Mammary epithelial cell (primary cell): ENCODE measurements at regions not wholly inside any gene's neighbourhood (a gene's known extent, or its start where the extent isn't known, plus 50 kb on each side); places are given as distances from the start of the nearest gene placed in this dataset.

ENCODE experiments used
- EZH2 ChIP-seq: IDR thresholded peaks from 2 replicates; pipeline ENCODE4 v1.6.1; 2012; ENCODE audit warnings: low read length, inconsistent platforms, borderline replicate concordance
- TF ChIP-seq, protein P1 (sequence below), 2 donors: IDR thresholded peaks in 1 of 2; conservative IDR thresholded peaks in 1 of 2; 2 replicates each; pipeline ENCODE4 v1.5.1; 2011 to 2012; ENCODE audit warnings: inconsistent platforms in 2 of 2, low read length in 2 of 2, mild to moderate bottlenecking in 2 of 2, control low read depth in 1 of 2, low read depth in 1 of 2; ENCODE audit not compliant: insufficient read depth in 1 of 2; ENCODE audit errors: extremely low read depth in 1 of 2

DNA sequence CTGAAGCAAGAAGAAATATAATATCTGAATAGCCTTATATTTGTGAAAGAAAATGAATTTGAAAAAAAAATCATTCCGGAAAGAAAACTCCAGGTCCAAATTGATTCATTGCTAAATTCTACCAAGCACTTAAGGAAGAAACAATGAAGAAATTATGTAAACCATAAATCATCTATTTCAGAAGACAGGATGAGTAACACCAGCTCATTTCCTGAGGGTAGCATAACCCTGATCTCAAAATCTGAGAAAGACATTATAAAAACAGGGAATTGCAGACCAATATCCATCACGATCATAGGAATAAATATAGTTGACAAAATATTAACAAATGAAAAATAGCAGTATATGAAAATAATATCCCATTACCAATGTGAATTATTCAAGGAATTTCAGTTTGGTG lies 70.1 kb upstream of the RAB18 start:
- TF ChIP-seq, protein P1, sequence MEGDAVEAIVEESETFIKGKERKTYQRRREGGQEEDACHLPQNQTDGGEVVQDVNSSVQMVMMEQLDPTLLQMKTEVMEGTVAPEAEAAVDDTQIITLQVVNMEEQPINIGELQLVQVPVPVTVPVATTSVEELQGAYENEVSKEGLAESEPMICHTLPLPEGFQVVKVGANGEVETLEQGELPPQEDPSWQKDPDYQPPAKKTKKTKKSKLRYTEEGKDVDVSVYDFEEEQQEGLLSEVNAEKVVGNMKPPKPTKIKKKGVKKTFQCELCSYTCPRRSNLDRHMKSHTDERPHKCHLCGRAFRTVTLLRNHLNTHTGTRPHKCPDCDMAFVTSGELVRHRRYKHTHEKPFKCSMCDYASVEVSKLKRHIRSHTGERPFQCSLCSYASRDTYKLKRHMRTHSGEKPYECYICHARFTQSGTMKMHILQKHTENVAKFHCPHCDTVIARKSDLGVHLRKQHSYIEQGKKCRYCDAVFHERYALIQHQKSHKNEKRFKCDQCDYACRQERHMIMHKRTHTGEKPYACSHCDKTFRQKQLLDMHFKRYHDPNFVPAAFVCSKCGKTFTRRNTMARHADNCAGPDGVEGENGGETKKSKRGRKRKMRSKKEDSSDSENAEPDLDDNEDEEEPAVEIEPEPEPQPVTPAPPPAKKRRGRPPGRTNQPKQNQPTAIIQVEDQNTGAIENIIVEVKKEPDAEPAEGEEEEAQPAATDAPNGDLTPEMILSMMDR (conservative IDR thresholded peaks at IDR 0.05 in 1 of 2, IDR thresholded peaks at IDR 0.05 in 1 of 2; ENCODE audit: extremely low read depth in 1 of 2, insufficient read depth in 1 of 2, low read depth in 1 of 2, low read length in 2 of 2): no peak
- no peak for TF ChIP-seq EZH2
